Right atrium auricular region (tissue), 2 donors: ENCODE measurements at regions not wholly inside any gene's neighbourhood (a gene's known extent, or its start where the extent isn't known, plus 50 kb on each side); places are given as distances from the start of the nearest gene placed in this dataset.

ENCODE experiments used
- DNase-seq: peaks from one replicate; pipeline ENCODE4 v3.0.0-alpha.2; 2019; ENCODE audit warnings: low spot score
- H3K27ac ChIP-seq, 2 donors: fragments of 200-600 bp; sonication (generic); 1 replicate in 1 of 2; 2 replicates in 1 of 2; pipeline ENCODE4 v1.5.1; 2016 to 2019
- H3K27me3 ChIP-seq, 2 donors: fragments of 200-600 bp; sonication (generic); one replicate each; pipeline versions ENCODE4 v1.5.1 to v1.6.0; 2017 to 2019
- H3K36me3 ChIP-seq: fragments of 200-600 bp; sonication (generic); one replicate; pipeline ENCODE4 v1.5.1; 2016
- H3K4me1 ChIP-seq, 2 donors: fragments of 200-600 bp; sonication (generic); one replicate each; pipeline versions ENCODE4 v1.5.1 to v1.6.0; 2017 to 2019
- H3K4me3 ChIP-seq, 2 donors: fragments of 200-600 bp; sonication (generic); 1 replicate in 1 of 2; 2 replicates in 1 of 2; pipeline ENCODE4 v1.5.1; 2017 to 2019; ENCODE audit warnings: mild to moderate bottlenecking in 1 of 2, moderate library complexity in 1 of 2
- H3K9me3 ChIP-seq, 2 donors: fragments of 200-600 bp; sonication (generic); one replicate each; pipeline ENCODE4 v1.5.1; 2019
- CTCF ChIP-seq, 2 donors: fragments of 200-600 bp; sonication (generic); IDR thresholded peaks; one replicate each; pipeline ENCODE4 v1.5.1; 2019; ENCODE audit warnings: antibody characterized with exemption in 2 of 2

- H3K27ac ChIP-seq: no peak overlapping the region
- DNase-seq: no peak
- H3K4me1 ChIP-seq: no peaks in the 10 kb centered on the region
- no peak overlapping the region for H3K4me3 ChIP-seq
- no peaks in the 10 kb centered on the region for H3K27me3 ChIP-seq
- no peaks in the 10 kb centered on the region for H3K36me3 ChIP-seq
- H3K9me3 ChIP-seq: no peaks in the 10 kb centered on the region
- TF ChIP-seq CTCF (IDR thresholded peaks at IDR 0.05): no peak
These were observed 174.5 kb upstream of the GAP43 start for GRCh38 chr3:115448851-115449250.

GRCh38 chr3:115450036-115450435 is 173.3 kb upstream of the GAP43 start:
- no peak overlapping the region for H3K4me3 ChIP-seq
- H3K9me3 ChIP-seq: peaks cover 0 to 4% of the 10 kb centered on the region in 2 donors

GRCh38 chr3:115464036-115464435 is 159.3 kb upstream of the GAP43 start:
- Histone ChIP-seq H3K36me3 (no peaks in the 10 kb centered on the region), H3K4me3 (no peak overlapping the region), H3K9me3 (peaks cover 0 to 6% of the 10 kb centered on the region in 2 donors), H3K4me1 (no peaks in the 10 kb centered on the region), H3K27ac (no peak overlapping the region), H3K27me3 (no peaks in the 10 kb centered on the region)
- no peak for DNase-seq
- TF ChIP-seq CTCF (IDR thresholded peaks at IDR 0.05): no peak

More at GRCh38 chr3:115450036-115450435, 173.3 kb upstream of the GAP43 start:
- no peaks in the 10 kb centered on the region for H3K36me3 ChIP-seq
- H3K4me1 ChIP-seq: no peaks in the 10 kb centered on the region
- H3K27ac ChIP-seq: no peak overlapping the region
- H3K27me3 ChIP-seq: no peaks in the 10 kb centered on the region
- DNase-seq: no peak
- no peak for TF ChIP-seq CTCF (IDR thresholded peaks at IDR 0.05)

- Histone ChIP-seq H3K4me3 (no peak overlapping the region), H3K9me3 (no peaks in the 10 kb centered on the region), H3K36me3 (no peaks in the 10 kb centered on the region), H3K27ac (no peak overlapping the region), H3K27me3 (no peaks in the 10 kb centered on the region), H3K4me1 (no peaks in the 10 kb centered on the region)
- DNase-seq: no peak
- TF ChIP-seq CTCF (IDR thresholded peaks at IDR 0.05): no peak
These were observed 153.7 kb upstream of the GAP43 start for GRCh38 chr3:115469649-115470048.

GRCh38 chr3:115470254-115470653 is 153.1 kb upstream of the GAP43 start:
- H3K36me3 ChIP-seq: no peaks in the 10 kb centered on the region
- H3K27ac ChIP-seq: no peak overlapping the region
- DNase-seq: no peak
- H3K27me3 ChIP-seq: no peaks in the 10 kb centered on the region
- H3K4me3 ChIP-seq: no peak overlapping the region
- TF ChIP-seq CTCF (IDR thresholded peaks at IDR 0.05): no peak
- no peaks in the 10 kb centered on the region for H3K9me3 ChIP-seq
- H3K4me1 ChIP-seq: no peaks in the 10 kb centered on the region
